Panc1 (cell line): ENCODE measurements at regions not wholly inside any gene's neighbourhood (a gene's known extent, or its start where the extent isn't known, plus 50 kb on each side); places are given as distances from the start of the nearest gene placed in this dataset.

Experiments
- ATAC-seq: fragments of 200-7000 bp; cut with Tn5 transposase; 2 replicates; pipeline ENCODE4 v1.9.1; 2020; ENCODE audit warnings: mild to moderate bottlenecking, moderate library complexity
- BruUV-seq: library from RNA; stranded (reverse); fragments of 400-500 nt; replicated peaks from 2 replicates; lab custom pipeline; 2021; lab: Mats Ljungman, UMichigan
- CTCF ChIA-PET: fragments of 300-600 bp; sonication (Branson Sonifier 250); formaldehyde crosslinking; loops from one replicate; lab custom pipeline; 2022; ENCODE audit warnings: antibody characterized with exemption; lab: Charles Lee
- POLR2A ChIA-PET: fragments of 300-600 bp; sonication (Branson Sonifier 250); formaldehyde crosslinking; loops from one replicate; lab custom pipeline; 2022; ENCODE audit warnings: antibody characterized with exemption; lab: Charles Lee
- DNase-seq: peaks from one replicate; pipeline ENCODE4 v3.0.0-alpha.2; 2010; ENCODE audit warnings: low read depth, low spot score
- H3K27ac ChIP-seq: 2 replicates; pipeline ENCODE4 v1.5.1; 2011; ENCODE audit warnings: mild to moderate bottlenecking, low read length, inconsistent platforms
- H3K27me3 ChIP-seq: fragments of 200-500 bp; sonication (Bioruptor generic); 2 replicates; pipeline ENCODE4 v1.6.0; 2014; ENCODE audit warnings: low read length, inconsistent platforms; ENCODE audit not compliant: control insufficient read depth, insufficient read depth
- H3K36me3 ChIP-seq: fragments of 200-500 bp; sonication (Bioruptor generic); 2 replicates; pipeline ENCODE4 v1.5.1; 2014; ENCODE audit warnings: inconsistent platforms, mild to moderate bottlenecking, low read length, moderate library complexity; ENCODE audit not compliant: control insufficient read depth, insufficient read depth
- H3K4me1 ChIP-seq: 2 replicates; pipeline ENCODE4 v1.5.1; 2011; ENCODE audit warnings: inconsistent platforms, mild to moderate bottlenecking, low read length, moderate library complexity; ENCODE audit not compliant: control insufficient read depth, insufficient read depth
- H3K4me3 ChIP-seq, 2 experiments: 2 replicates each; pipeline ENCODE4 v1.5.1; 2011 to 2012; ENCODE audit warnings: low read depth in 2 of 2, low read length in 2 of 2, mild to moderate bottlenecking in 2 of 2, inconsistent platforms in 1 of 2, moderate library complexity in 1 of 2
- H3K9me3 ChIP-seq: fragments of 200-500 bp; sonication (Bioruptor generic); 2 replicates; pipeline ENCODE4 v1.5.1; 2014; ENCODE audit warnings: low read depth, mild to moderate bottlenecking, inconsistent platforms, low read length, moderate library complexity; ENCODE audit not compliant: control insufficient read depth, insufficient read depth
- POLR2AphosphoS5 ChIP-seq: IDR thresholded peaks from 2 replicates; pipeline ENCODE4 v1.6.1; 2012; ENCODE audit warnings: mild to moderate bottlenecking, low read depth, low read length, moderate library complexity
- SIN3A ChIP-seq: IDR thresholded peaks from 2 replicates; pipeline ENCODE4 v1.6.1; 2012; ENCODE audit warnings: low read depth, mild to moderate bottlenecking, low read length, moderate library complexity, borderline replicate concordance; ENCODE audit not compliant: insufficient read depth
- TCF7L2 ChIP-seq: IDR thresholded peaks from 2 replicates; pipeline ENCODE4 v1.6.1; 2011; ENCODE audit warnings: mild to moderate bottlenecking, low read depth, low read length, inconsistent platforms
- in situ Hi-C: cut with HindIII; loops from 2 replicates; pipeline ENCODE4 v1.10.0; 2016; ENCODE audit warnings: low sequenced_read_pairs, low pct_unique_long_range_greater_than_20kb
- intact Hi-C: fragments of 100-400 bp; cut with micrococcal nuclease; formaldehyde crosslinking; loops from one replicate; pipeline ENCODE4 v1.10.0; 2022; ENCODE audit not compliant: unreplicated experiment
- TF ChIP-seq, protein P1 (sequence below): fragments of 450-650 bp; IDR thresholded peaks from 2 replicates; pipeline ENCODE4 v1.5.1; 2017; ENCODE audit warnings: mild to moderate bottlenecking
- TF ChIP-seq, protein P2 (sequence below), 2 experiments: IDR thresholded peaks; 2 replicates each; pipeline ENCODE4 v1.6.1; 2011 to 2012; ENCODE audit warnings: low read depth in 2 of 2, control low read depth in 1 of 2, low read length in 1 of 2, mild to moderate bottlenecking in 1 of 2, moderate library complexity in 1 of 2; ENCODE audit not compliant: insufficient read depth in 1 of 2

DNA sequence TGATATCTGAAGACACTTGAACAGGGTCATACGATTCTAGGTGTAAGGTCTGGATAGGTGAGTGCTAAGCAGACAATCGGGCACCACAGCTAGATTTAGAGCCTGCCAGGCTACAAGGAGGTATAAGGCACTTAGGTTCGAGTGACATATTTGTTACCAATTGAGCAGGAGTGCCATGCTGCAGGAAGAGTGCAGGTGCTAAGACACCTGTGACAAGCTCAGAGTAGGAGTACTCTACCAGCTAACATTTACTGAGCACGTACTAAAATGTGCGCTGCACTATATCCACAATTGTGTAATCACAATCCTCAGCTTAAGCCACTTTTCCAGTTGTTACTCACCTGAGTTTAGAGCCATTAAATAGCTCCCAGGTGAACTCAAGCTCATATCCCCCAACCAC is 227.8 kb upstream of the MOCS1 start:
- no peak for ATAC-seq
- in situ Hi-C loops (no loop called here), intact Hi-C loops (no loop called here)
- DNase-seq: no peak
- Histone ChIP-seq H3K4me1 (no peaks in the 10 kb centered on the region), H3K4me3 (no peak overlapping the region), H3K27me3 (no peaks in the 10 kb centered on the region), H3K36me3 (no peaks in the 10 kb centered on the region), H3K9me3 (no peaks in the 10 kb centered on the region), H3K27ac (no peak overlapping the region)
- TF ChIP-seq, protein P1, sequence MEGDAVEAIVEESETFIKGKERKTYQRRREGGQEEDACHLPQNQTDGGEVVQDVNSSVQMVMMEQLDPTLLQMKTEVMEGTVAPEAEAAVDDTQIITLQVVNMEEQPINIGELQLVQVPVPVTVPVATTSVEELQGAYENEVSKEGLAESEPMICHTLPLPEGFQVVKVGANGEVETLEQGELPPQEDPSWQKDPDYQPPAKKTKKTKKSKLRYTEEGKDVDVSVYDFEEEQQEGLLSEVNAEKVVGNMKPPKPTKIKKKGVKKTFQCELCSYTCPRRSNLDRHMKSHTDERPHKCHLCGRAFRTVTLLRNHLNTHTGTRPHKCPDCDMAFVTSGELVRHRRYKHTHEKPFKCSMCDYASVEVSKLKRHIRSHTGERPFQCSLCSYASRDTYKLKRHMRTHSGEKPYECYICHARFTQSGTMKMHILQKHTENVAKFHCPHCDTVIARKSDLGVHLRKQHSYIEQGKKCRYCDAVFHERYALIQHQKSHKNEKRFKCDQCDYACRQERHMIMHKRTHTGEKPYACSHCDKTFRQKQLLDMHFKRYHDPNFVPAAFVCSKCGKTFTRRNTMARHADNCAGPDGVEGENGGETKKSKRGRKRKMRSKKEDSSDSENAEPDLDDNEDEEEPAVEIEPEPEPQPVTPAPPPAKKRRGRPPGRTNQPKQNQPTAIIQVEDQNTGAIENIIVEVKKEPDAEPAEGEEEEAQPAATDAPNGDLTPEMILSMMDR: no peak
- TF ChIP-seq POLR2AphosphoS5 (no peak), SIN3A (no peak), TCF7L2 (no peak)
- TF ChIP-seq, protein P2, sequence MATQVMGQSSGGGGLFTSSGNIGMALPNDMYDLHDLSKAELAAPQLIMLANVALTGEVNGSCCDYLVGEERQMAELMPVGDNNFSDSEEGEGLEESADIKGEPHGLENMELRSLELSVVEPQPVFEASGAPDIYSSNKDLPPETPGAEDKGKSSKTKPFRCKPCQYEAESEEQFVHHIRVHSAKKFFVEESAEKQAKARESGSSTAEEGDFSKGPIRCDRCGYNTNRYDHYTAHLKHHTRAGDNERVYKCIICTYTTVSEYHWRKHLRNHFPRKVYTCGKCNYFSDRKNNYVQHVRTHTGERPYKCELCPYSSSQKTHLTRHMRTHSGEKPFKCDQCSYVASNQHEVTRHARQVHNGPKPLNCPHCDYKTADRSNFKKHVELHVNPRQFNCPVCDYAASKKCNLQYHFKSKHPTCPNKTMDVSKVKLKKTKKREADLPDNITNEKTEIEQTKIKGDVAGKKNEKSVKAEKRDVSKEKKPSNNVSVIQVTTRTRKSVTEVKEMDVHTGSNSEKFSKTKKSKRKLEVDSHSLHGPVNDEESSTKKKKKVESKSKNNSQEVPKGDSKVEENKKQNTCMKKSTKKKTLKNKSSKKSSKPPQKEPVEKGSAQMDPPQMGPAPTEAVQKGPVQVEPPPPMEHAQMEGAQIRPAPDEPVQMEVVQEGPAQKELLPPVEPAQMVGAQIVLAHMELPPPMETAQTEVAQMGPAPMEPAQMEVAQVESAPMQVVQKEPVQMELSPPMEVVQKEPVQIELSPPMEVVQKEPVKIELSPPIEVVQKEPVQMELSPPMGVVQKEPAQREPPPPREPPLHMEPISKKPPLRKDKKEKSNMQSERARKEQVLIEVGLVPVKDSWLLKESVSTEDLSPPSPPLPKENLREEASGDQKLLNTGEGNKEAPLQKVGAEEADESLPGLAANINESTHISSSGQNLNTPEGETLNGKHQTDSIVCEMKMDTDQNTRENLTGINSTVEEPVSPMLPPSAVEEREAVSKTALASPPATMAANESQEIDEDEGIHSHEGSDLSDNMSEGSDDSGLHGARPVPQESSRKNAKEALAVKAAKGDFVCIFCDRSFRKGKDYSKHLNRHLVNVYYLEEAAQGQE (IDR thresholded peaks at IDR 0.05; ENCODE audit: insufficient read depth in 1 of 2, low read depth in 2 of 2, low read length in 1 of 2): no peak
- BruUV-seq: no TSS peak
- ChIA-PET POLR2A (no interaction called here), CTCF (no interaction called here)

DNA sequence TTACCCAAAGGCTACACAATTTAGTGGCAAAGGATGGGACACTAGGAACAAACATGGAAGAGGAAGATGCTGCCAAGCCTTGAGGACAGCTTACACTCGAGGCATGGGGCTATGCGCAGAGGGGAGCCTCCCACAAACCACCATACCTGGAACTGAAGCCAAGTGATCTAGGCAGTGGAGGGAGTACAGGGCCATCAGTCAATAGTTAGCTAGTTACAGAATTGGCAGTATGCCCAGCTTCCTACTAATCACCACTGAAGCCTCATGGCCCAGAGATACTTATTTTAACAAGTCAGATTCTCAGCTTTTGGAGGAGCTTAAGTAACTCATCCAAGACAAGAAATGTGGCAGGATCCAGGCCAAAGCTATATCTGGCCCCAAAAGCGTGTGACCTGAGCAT is 226.6 kb upstream of the MOCS1 start:
- H3K9me3 ChIP-seq: no peaks in the 10 kb centered on the region
- no peak for ATAC-seq
- no peak for DNase-seq
- ChIA-PET POLR2A (no interaction called here), CTCF (no interaction called here)
- TF ChIP-seq TCF7L2 (no peak), POLR2AphosphoS5 (no peak), SIN3A (no peak)
- TF ChIP-seq, protein P1: no peak
- TF ChIP-seq, protein P2 (IDR thresholded peaks at IDR 0.05; ENCODE audit: insufficient read depth in 1 of 2, low read depth in 2 of 2, low read length in 1 of 2): no peak
- no peak overlapping the region for H3K4me3 ChIP-seq
- no peaks in the 10 kb centered on the region for H3K27me3 ChIP-seq
- BruUV-seq: no TSS peak
- in situ Hi-C loops: no loop called here
- H3K27ac ChIP-seq: no peak overlapping the region
- H3K36me3 ChIP-seq: no peaks in the 10 kb centered on the region
- no peaks in the 10 kb centered on the region for H3K4me1 ChIP-seq
- intact Hi-C loops: no loop called here
